MM.1S (cell line): ENCODE measurements at regions not wholly inside any gene's neighbourhood (a gene's known extent, or its start where the extent isn't known, plus 50 kb on each side); places are given as distances from the start of the nearest gene placed in this dataset.

Experiments used
- EZH2 ChIP-seq: fragments of 300-600 bp; sonication (generic); optimal IDR thresholded peaks from 2 replicates; pipeline ENCODE3; 2017; ENCODE audit warnings: low read depth, mild to moderate bottlenecking, antibody characterized with exemption, low read length, mixed read lengths
- EZH2phosphoT487 ChIP-seq: fragments of 300-600 bp; sonication (generic); IDR thresholded peaks from 2 replicates; pipeline ENCODE4 v1.6.1; 2018; ENCODE audit warnings: antibody characterized with exemption, low read length
- TF ChIP-seq, protein P1 (sequence below): fragments of 300-600 bp; sonication (generic); IDR thresholded peaks from 2 replicates; pipeline ENCODE4 v1.5.1; 2016; ENCODE audit warnings: antibody characterized with exemption, low read length, mixed read lengths

DNA sequence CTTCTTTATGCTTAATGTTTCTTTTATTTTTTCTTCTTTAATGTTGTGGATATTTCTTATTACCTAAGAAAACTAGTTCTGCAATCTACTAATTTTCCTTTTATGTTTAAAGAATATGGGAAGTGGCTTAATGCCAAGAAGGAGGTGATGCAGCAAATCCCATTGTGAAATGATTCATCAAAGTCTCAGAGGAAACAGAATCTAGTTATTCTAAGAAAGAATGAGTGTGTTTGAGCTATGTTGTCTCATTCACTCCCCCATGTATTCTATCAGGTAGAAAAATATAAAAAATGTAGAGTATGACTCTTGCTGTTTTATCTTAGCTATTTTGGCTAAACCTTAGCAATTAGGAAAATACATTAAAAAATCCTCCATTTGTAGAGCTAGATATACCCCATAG is 659.9 kb upstream of the RGS18 start:
- TF ChIP-seq, protein P1, sequence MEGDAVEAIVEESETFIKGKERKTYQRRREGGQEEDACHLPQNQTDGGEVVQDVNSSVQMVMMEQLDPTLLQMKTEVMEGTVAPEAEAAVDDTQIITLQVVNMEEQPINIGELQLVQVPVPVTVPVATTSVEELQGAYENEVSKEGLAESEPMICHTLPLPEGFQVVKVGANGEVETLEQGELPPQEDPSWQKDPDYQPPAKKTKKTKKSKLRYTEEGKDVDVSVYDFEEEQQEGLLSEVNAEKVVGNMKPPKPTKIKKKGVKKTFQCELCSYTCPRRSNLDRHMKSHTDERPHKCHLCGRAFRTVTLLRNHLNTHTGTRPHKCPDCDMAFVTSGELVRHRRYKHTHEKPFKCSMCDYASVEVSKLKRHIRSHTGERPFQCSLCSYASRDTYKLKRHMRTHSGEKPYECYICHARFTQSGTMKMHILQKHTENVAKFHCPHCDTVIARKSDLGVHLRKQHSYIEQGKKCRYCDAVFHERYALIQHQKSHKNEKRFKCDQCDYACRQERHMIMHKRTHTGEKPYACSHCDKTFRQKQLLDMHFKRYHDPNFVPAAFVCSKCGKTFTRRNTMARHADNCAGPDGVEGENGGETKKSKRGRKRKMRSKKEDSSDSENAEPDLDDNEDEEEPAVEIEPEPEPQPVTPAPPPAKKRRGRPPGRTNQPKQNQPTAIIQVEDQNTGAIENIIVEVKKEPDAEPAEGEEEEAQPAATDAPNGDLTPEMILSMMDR = no peak
- no peak for TF ChIP-seq EZH2phosphoT487
- TF ChIP-seq EZH2 = no peak
